WERI-Rb-1 (cell line): ENCODE measurements at regions not wholly inside any gene's neighbourhood (a gene's known extent, or its start where the extent isn't known, plus 50 kb on each side); places are given as distances from the start of the nearest gene placed in this dataset.

Experiments used
- DNase-seq: peaks from one replicate; pipeline ENCODE4 v3.0.0-alpha.2; 2020
- H3K27ac ChIP-seq: fragments of 250-450 bp; sonication (Bioruptor Pico); 2 replicates; pipeline ENCODE4 v1.5.1; 2020; ENCODE audit warnings: mild to moderate bottlenecking, moderate library complexity
- H3K27me3 ChIP-seq: fragments of 250-450 bp; sonication (Bioruptor Pico); 2 replicates; pipeline ENCODE4 v1.5.1; 2021; ENCODE audit warnings: mild to moderate bottlenecking, low read depth, moderate library complexity; ENCODE audit not compliant: insufficient read depth, severe bottlenecking
- H3K36me3 ChIP-seq: fragments of 250-450 bp; sonication (Bioruptor Pico); 2 replicates; pipeline ENCODE4 v1.5.1; 2020; ENCODE audit warnings: mild to moderate bottlenecking, moderate library complexity
- H3K4me3 ChIP-seq: 2 replicates; pipeline ENCODE4 v1.5.1; 2011; ENCODE audit warnings: low read depth, mild to moderate bottlenecking, control low read depth, low read length
- H3K9me3 ChIP-seq: fragments of 250-450 bp; sonication (Bioruptor Pico); 2 replicates; pipeline ENCODE4 v1.5.1; 2021; ENCODE audit warnings: mild to moderate bottlenecking, moderate library complexity; ENCODE audit not compliant: severe bottlenecking
- CTCF ChIP-seq: IDR thresholded peaks from 2 replicates; pipeline ENCODE4 v1.5.1; 2011; ENCODE audit warnings: low read depth, mild to moderate bottlenecking, control low read depth, inconsistent platforms, low read length

- Histone ChIP-seq H3K4me3 (no peak overlapping the region), H3K27ac (no peak overlapping the region), H3K36me3 (no peaks in the 10 kb centered on the region), H3K27me3 (peaks cover 6% of the 10 kb centered on the region), H3K9me3 (no peaks in the 10 kb centered on the region)
- DNase-seq: no peak
- no peak for TF ChIP-seq CTCF
Measured at GRCh38 chr3:96214941-96215340, 599.5 kb upstream of the EPHA6 start.

- H3K27me3 ChIP-seq: peaks cover 21% of the 10 kb centered on the region
- H3K36me3 ChIP-seq: no peaks in the 10 kb centered on the region
- no peak overlapping the region for H3K27ac ChIP-seq
- DNase-seq: no peak
- TF ChIP-seq CTCF: no peak
- no peak overlapping the region for H3K4me3 ChIP-seq
- H3K9me3 ChIP-seq: no peaks in the 10 kb centered on the region
Measured at GRCh38 chr3:96225494-96225893, 588.9 kb upstream of the EPHA6 start.

GRCh38 chr3:96233679-96234078 lies 580.7 kb upstream of the EPHA6 start:
- no peak overlapping the region for H3K4me3 ChIP-seq
- H3K9me3 ChIP-seq: no peaks in the 10 kb centered on the region
- H3K27me3 ChIP-seq: peaks cover 20% of the 10 kb centered on the region
- DNase-seq: no peak
- TF ChIP-seq CTCF: no peak
- no peak overlapping the region for H3K27ac ChIP-seq
- H3K36me3 ChIP-seq: no peaks in the 10 kb centered on the region

GRCh38 chr3:96236522-96236921 lies 577.9 kb upstream of the EPHA6 start:
- Histone ChIP-seq H3K27ac (no peak overlapping the region), H3K27me3 (peaks cover 13% of the 10 kb centered on the region), H3K36me3 (no peaks in the 10 kb centered on the region), H3K4me3 (no peak overlapping the region), H3K9me3 (no peaks in the 10 kb centered on the region)
- DNase-seq: no peak
- no peak for TF ChIP-seq CTCF

- no peak for DNase-seq
- Histone ChIP-seq H3K27ac (no peak overlapping the region), H3K36me3 (no peaks in the 10 kb centered on the region), H3K27me3 (peaks cover 3% of the 10 kb centered on the region), H3K9me3 (no peaks in the 10 kb centered on the region), H3K4me3 (no peak overlapping the region)
- TF ChIP-seq CTCF: no peak
Measured at GRCh38 chr3:96259299-96259698, 555.1 kb upstream of the EPHA6 start.

- Histone ChIP-seq H3K36me3 (no peaks in the 10 kb centered on the region), H3K9me3 (no peaks in the 10 kb centered on the region), H3K27me3 (peaks cover 14% of the 10 kb centered on the region), H3K27ac (no peak overlapping the region), H3K4me3 (no peak overlapping the region)
- no peak for TF ChIP-seq CTCF
- no peak for DNase-seq
Measured at GRCh38 chr3:96264701-96265100, 549.7 kb upstream of the EPHA6 start.
